ENCODE measurements at regions not wholly inside any gene's neighbourhood (a gene's known extent, or its start where the extent isn't known, plus 50 kb on each side); places are given as distances from the start of the nearest gene placed in this dataset.

GRCh38 chr9:91145496-91145895 is 216.2 kb downstream of the AUH start:
- H4K20me1 ChIP-seq (ENCODE audit: insufficient read depth, low read depth, low read length), result no peaks in the 10 kb centered on the region
- H3K27ac ChIP-seq (ENCODE audit: low read length), result no peak overlapping the region
- H3K27me3 ChIP-seq (ENCODE audit: low read length), result no peaks in the 10 kb centered on the region
- no peaks in the 10 kb centered on the region for H3K9me3 ChIP-seq (ENCODE audit: low read length)
- H3K4me1 ChIP-seq (ENCODE audit: low read length), result 0 out of 2 replicates have a peak, but pooled peaks cover 2% of the 10 kb centered on the region
- H3K9ac ChIP-seq (ENCODE audit: low read length), result no peak overlapping the region
- no peaks in the 10 kb centered on the region for H3K79me2 ChIP-seq (ENCODE audit: low read length)
- no peaks in the 10 kb centered on the region for H3K36me3 ChIP-seq (ENCODE audit: insufficient read depth, low read length)
- H3K4me2 ChIP-seq (ENCODE audit: low read depth, low read length, poor library complexity, severe bottlenecking), result no peak overlapping the region
- no peak for DNase-seq
- H3K9me2 ChIP-seq (replicated peaks; ENCODE audit: insufficient read depth, low read length), result no peaks in the 10 kb centered on the region
- no peak overlapping the region for H3K4me3 ChIP-seq (ENCODE audit: low read length)
- no peak overlapping the region for H2AFZ ChIP-seq (ENCODE audit: low read length)

- Histone ChIP-seq H3K9ac (ENCODE audit: low read length) (no peak overlapping the region), H3K4me1 (ENCODE audit: low read length) (0 out of 2 replicates have a peak, but pooled peaks cover 2% of the 10 kb centered on the region), H3K4me2 (ENCODE audit: low read depth, low read length, poor library complexity, severe bottlenecking) (no peak overlapping the region), H3K79me2 (ENCODE audit: low read length) (no peaks in the 10 kb centered on the region), H3K9me2 (replicated peaks; ENCODE audit: insufficient read depth, low read length) (no peaks in the 10 kb centered on the region), H3K9me3 (ENCODE audit: low read length) (no peaks in the 10 kb centered on the region), H3K27ac (ENCODE audit: low read length) (no peak overlapping the region), H3K27me3 (ENCODE audit: low read length) (no peaks in the 10 kb centered on the region), H2AFZ (ENCODE audit: low read length) (no peak overlapping the region), H3K36me3 (ENCODE audit: insufficient read depth, low read length) (no peaks in the 10 kb centered on the region), H3K4me3 (ENCODE audit: low read length) (no peak overlapping the region), H4K20me1 (ENCODE audit: insufficient read depth, low read depth, low read length) (no peaks in the 10 kb centered on the region)
- DNase-seq, result no peak
Observed at GRCh38 chr9:91146391-91147019, 215.2 kb downstream of the AUH start.

GRCh38 chr9:91147079-91147708 is 214.5 kb downstream of the AUH start:
- Histone ChIP-seq H3K9ac (ENCODE audit: low read length) (no peak overlapping the region), H2AFZ (ENCODE audit: low read length) (no peak overlapping the region), H3K79me2 (ENCODE audit: low read length) (no peaks in the 10 kb centered on the region), H3K4me2 (ENCODE audit: low read depth, low read length, poor library complexity, severe bottlenecking) (no peak overlapping the region), H3K27ac (ENCODE audit: low read length) (no peak overlapping the region), H3K36me3 (ENCODE audit: insufficient read depth, low read length) (no peaks in the 10 kb centered on the region), H3K4me3 (ENCODE audit: low read length) (no peak overlapping the region), H4K20me1 (ENCODE audit: insufficient read depth, low read depth, low read length) (no peaks in the 10 kb centered on the region), H3K9me3 (ENCODE audit: low read length) (no peaks in the 10 kb centered on the region), H3K4me1 (ENCODE audit: low read length) (0 out of 2 replicates have a peak, but pooled peaks cover 2% of the 10 kb centered on the region), H3K27me3 (ENCODE audit: low read length) (no peaks in the 10 kb centered on the region), H3K9me2 (replicated peaks; ENCODE audit: insufficient read depth, low read length) (no peaks in the 10 kb centered on the region)
- no peak for DNase-seq

GRCh38 chr9:91148306-91148705 is 213.4 kb downstream of the AUH start:
- Histone ChIP-seq H3K27me3 (ENCODE audit: low read length) (no peaks in the 10 kb centered on the region; the same call in 1 of the 2 replicates), H3K27ac (ENCODE audit: low read length) (no peak overlapping the region), H3K9me3 (ENCODE audit: low read length) (no peaks in the 10 kb centered on the region), H3K4me2 (ENCODE audit: low read depth, low read length, poor library complexity, severe bottlenecking) (no peak overlapping the region), H4K20me1 (ENCODE audit: insufficient read depth, low read depth, low read length) (no peaks in the 10 kb centered on the region), H3K79me2 (ENCODE audit: low read length) (no peaks in the 10 kb centered on the region), H3K4me3 (ENCODE audit: low read length) (no peak overlapping the region), H3K4me1 (ENCODE audit: low read length) (0 out of 2 replicates have a peak, but pooled peaks cover 2% of the 10 kb centered on the region), H3K36me3 (ENCODE audit: insufficient read depth, low read length) (no peaks in the 10 kb centered on the region), H2AFZ (ENCODE audit: low read length) (no peak overlapping the region), H3K9ac (ENCODE audit: low read length) (no peak overlapping the region), H3K9me2 (replicated peaks; ENCODE audit: insufficient read depth, low read length) (no peaks in the 10 kb centered on the region)
- no peak for DNase-seq

GRCh38 chr9:91150273-91150997 is 211.3 kb downstream of the AUH start:
- Histone ChIP-seq H3K9ac (ENCODE audit: low read length) (no peak overlapping the region), H3K9me2 (replicated peaks; ENCODE audit: insufficient read depth, low read length) (no peaks in the 10 kb centered on the region), H3K27me3 (ENCODE audit: low read length) (no peaks in the 10 kb centered on the region; the same call in 1 of the 2 replicates), H3K9me3 (ENCODE audit: low read length) (no peaks in the 10 kb centered on the region), H3K4me1 (ENCODE audit: low read length) (0 out of 2 replicates have a peak, but pooled peaks cover 2% of the 10 kb centered on the region), H3K36me3 (ENCODE audit: insufficient read depth, low read length) (no peaks in the 10 kb centered on the region), H2AFZ (ENCODE audit: low read length) (no peak overlapping the region), H3K4me2 (ENCODE audit: low read depth, low read length, poor library complexity, severe bottlenecking) (no peak overlapping the region), H3K79me2 (ENCODE audit: low read length) (no peaks in the 10 kb centered on the region), H3K4me3 (ENCODE audit: low read length) (no peak overlapping the region), H4K20me1 (ENCODE audit: insufficient read depth, low read depth, low read length) (no peaks in the 10 kb centered on the region), H3K27ac (ENCODE audit: low read length) (no peak overlapping the region)
- no peak for DNase-seq

GRCh38 chr9:91150998-91151717 is 210.6 kb downstream of the AUH start:
- Histone ChIP-seq H2AFZ (ENCODE audit: low read length) (no peak overlapping the region), H3K9ac (ENCODE audit: low read length) (no peak overlapping the region), H4K20me1 (ENCODE audit: insufficient read depth, low read depth, low read length) (no peaks in the 10 kb centered on the region), H3K9me2 (replicated peaks; ENCODE audit: insufficient read depth, low read length) (no peaks in the 10 kb centered on the region), H3K27me3 (ENCODE audit: low read length) (no peaks in the 10 kb centered on the region; the same call in 1 of the 2 replicates), H3K79me2 (ENCODE audit: low read length) (no peaks in the 10 kb centered on the region), H3K36me3 (ENCODE audit: insufficient read depth, low read length) (no peaks in the 10 kb centered on the region), H3K4me2 (ENCODE audit: low read depth, low read length, poor library complexity, severe bottlenecking) (no peak overlapping the region), H3K9me3 (ENCODE audit: low read length) (no peaks in the 10 kb centered on the region), H3K4me1 (ENCODE audit: low read length) (0 out of 2 replicates have a peak, but pooled peaks cover 2% of the 10 kb centered on the region), H3K27ac (ENCODE audit: low read length) (no peak overlapping the region), H3K4me3 (ENCODE audit: low read length) (no peak overlapping the region)
- DNase-seq, result no peak

- 0 out of 2 replicates have a peak, but pooled peaks cover 2% of the 10 kb centered on the region for H3K4me1 ChIP-seq (ENCODE audit: low read length)
- H3K4me2 ChIP-seq (ENCODE audit: low read depth, low read length, poor library complexity, severe bottlenecking), result no peak overlapping the region
- H3K79me2 ChIP-seq (ENCODE audit: low read length), result no peaks in the 10 kb centered on the region
- H3K27me3 ChIP-seq (ENCODE audit: low read length), result no peaks in the 10 kb centered on the region; the same call in 1 of the 2 replicates
- no peaks in the 10 kb centered on the region for H3K36me3 ChIP-seq (ENCODE audit: insufficient read depth, low read length)
- H3K9ac ChIP-seq (ENCODE audit: low read length), result no peak overlapping the region
- H3K27ac ChIP-seq (ENCODE audit: low read length), result no peak overlapping the region
- no peaks in the 10 kb centered on the region for H3K9me3 ChIP-seq (ENCODE audit: low read length)
- H2AFZ ChIP-seq (ENCODE audit: low read length), result no peak overlapping the region
- no peaks in the 10 kb centered on the region for H3K9me2 ChIP-seq (replicated peaks; ENCODE audit: insufficient read depth, low read length)
- DNase-seq, result no peak
- no peaks in the 10 kb centered on the region for H4K20me1 ChIP-seq (ENCODE audit: insufficient read depth, low read depth, low read length)
- H3K4me3 ChIP-seq (ENCODE audit: low read length), result no peak overlapping the region
Observed at GRCh38 chr9:91151718-91152095, 210.0 kb downstream of the AUH start.

DNA sequence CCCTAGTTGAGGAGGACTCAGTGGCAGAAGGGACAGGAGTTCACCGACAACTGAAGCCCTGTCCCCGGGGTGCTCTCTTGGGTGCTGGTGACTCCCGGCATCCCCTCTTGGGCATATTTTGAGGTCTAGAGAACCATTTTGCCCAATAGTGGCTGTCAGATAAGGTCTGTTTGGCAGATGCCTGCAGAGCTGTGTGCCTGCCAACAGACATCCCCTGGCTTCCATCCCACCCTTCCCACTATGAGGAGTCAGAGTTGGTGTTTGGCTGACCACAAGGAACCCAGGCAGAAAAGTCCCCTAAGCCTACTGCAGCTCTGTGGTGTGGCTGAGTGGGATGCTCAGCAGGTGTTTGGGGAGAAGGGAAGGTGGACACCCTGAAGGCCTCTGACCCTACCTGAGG is 207.0 kb downstream of the AUH start:
- Histone ChIP-seq H3K79me2 (ENCODE audit: low read length) (no peaks in the 10 kb centered on the region), H2AFZ (ENCODE audit: low read length) (no peak overlapping the region), H3K27ac (ENCODE audit: low read length) (no peak overlapping the region), H4K20me1 (ENCODE audit: insufficient read depth, low read depth, low read length) (no peaks in the 10 kb centered on the region), H3K4me3 (ENCODE audit: low read length) (no peak overlapping the region), H3K27me3 (ENCODE audit: low read length) (no peaks in the 10 kb centered on the region; the same call in 1 of the 2 replicates), H3K4me1 (ENCODE audit: low read length) (no peaks in the 10 kb centered on the region), H3K9ac (ENCODE audit: low read length) (no peak overlapping the region), H3K9me2 (replicated peaks; ENCODE audit: insufficient read depth, low read length) (no peaks in the 10 kb centered on the region), H3K4me2 (ENCODE audit: low read depth, low read length, poor library complexity, severe bottlenecking) (no peak overlapping the region), H3K36me3 (ENCODE audit: insufficient read depth, low read length) (no peaks in the 10 kb centered on the region), H3K9me3 (ENCODE audit: low read length) (no peaks in the 10 kb centered on the region)
- no peak for DNase-seq

Data from Karpas-422 (cell line).